WTC11 (cell line): ENCODE measurements at regions not wholly inside any gene's neighbourhood (a gene's known extent, or its start where the extent isn't known, plus 50 kb on each side); places are given as distances from the start of the nearest gene placed in this dataset.

ENCODE experiments used
- ATAC-seq: fragments of 200-7000 bp; cut with Tn5 transposase; 2 replicates; pipeline ENCODE4 v1.10.0; 2021; ENCODE audit warnings: mild to moderate bottlenecking, moderate library complexity
- CTCF ChIA-PET: fragments of 300-600 bp; sonication (Branson Sonifier 250); formaldehyde crosslinking; loops from one replicate; lab custom pipeline; 2021; ENCODE audit warnings: antibody characterized with exemption; lab: Charles Lee
- POLR2A ChIA-PET: fragments of 350-600 bp; sonication (Branson Sonifier 250); formaldehyde crosslinking; loops from one replicate; lab custom pipeline; 2021; ENCODE audit warnings: antibody characterized with exemption; lab: Charles Lee
- DNase-seq: peaks from one replicate; pipeline ENCODE4 v3.0.0; 2021; ENCODE audit warnings: low spot score
- H3K27ac Mint-ChIP-seq: 2 replicates; pipeline ENCODE4 v1.8.0; 2021; ENCODE audit warnings: mixed read lengths
- H3K27me3 Mint-ChIP-seq: 2 replicates; pipeline ENCODE4 v1.8.0; 2021; ENCODE audit warnings: low read depth, mild to moderate bottlenecking, moderate library complexity, mixed read lengths
- H3K36me3 Mint-ChIP-seq: 2 replicates; pipeline ENCODE4 v1.8.0; 2021; ENCODE audit warnings: mixed read lengths
- H3K4me1 Mint-ChIP-seq: 2 replicates; pipeline ENCODE4 v1.8.0; 2022; ENCODE audit warnings: mixed read lengths
- H3K4me3 Mint-ChIP-seq: 2 replicates; pipeline ENCODE4 v1.8.0; 2021; ENCODE audit warnings: mild to moderate bottlenecking, moderate library complexity, mixed read lengths
- H3K9me3 Mint-ChIP-seq: 2 replicates; pipeline ENCODE4 v1.8.0; 2021; ENCODE audit warnings: mixed read lengths
- CREM ChIP-seq: sonication (generic); formaldehyde crosslinking; IDR thresholded peaks from 2 replicates; pipeline ENCODE4 v1.8.1; 2022; ENCODE audit warnings: mild to moderate bottlenecking, missing genetic modification reagents, moderate library complexity
- ESRRA ChIP-seq: sonication (generic); formaldehyde crosslinking; IDR thresholded peaks from 2 replicates; pipeline ENCODE4 v1.8.1; 2022; ENCODE audit warnings: mild to moderate bottlenecking, missing genetic modification reagents, borderline replicate concordance
- FOXP1 ChIP-seq: sonication (generic); formaldehyde crosslinking; IDR thresholded peaks from 2 replicates; pipeline ENCODE4 v1.8.0; 2022; ENCODE audit warnings: missing genetic modification reagents, mild to moderate bottlenecking, moderate library complexity, borderline replicate concordance
- HMGA2 ChIP-seq: fragments of 250-450 bp; sonication (Bioruptor Pico); IDR thresholded peaks from 2 replicates; pipeline ENCODE4 v1.4.0; 2021; ENCODE audit warnings: mild to moderate bottlenecking, moderate library complexity
- IRF2 ChIP-seq: sonication (generic); formaldehyde crosslinking; IDR thresholded peaks from 2 replicates; pipeline ENCODE4 v1.8.0; 2022; ENCODE audit warnings: low read depth, missing genetic modification reagents, borderline replicate concordance
- NFYB ChIP-seq: sonication (generic); formaldehyde crosslinking; conservative IDR thresholded peaks from 2 replicates; pipeline ENCODE4 v1.8.0; 2022; ENCODE audit warnings: low read depth, missing genetic modification reagents
- NR2C2 ChIP-seq: sonication (generic); formaldehyde crosslinking; IDR thresholded peaks from 2 replicates; pipeline ENCODE4 v1.8.0; 2022; ENCODE audit warnings: mild to moderate bottlenecking, missing genetic modification reagents
- OVOL2 ChIP-seq: fragments of 250-450 bp; sonication (Bioruptor Pico); IDR thresholded peaks from 2 replicates; pipeline ENCODE4 v1.9.0; 2021; ENCODE audit warnings: mild to moderate bottlenecking, borderline replicate concordance
- TP53 ChIP-seq: sonication (generic); formaldehyde crosslinking; IDR thresholded peaks from 2 replicates; pipeline ENCODE4 v1.8.1; 2023; ENCODE audit warnings: mild to moderate bottlenecking, missing genetic modification reagents
- TF ChIP-seq, protein P1 (sequence below): sonication (generic); formaldehyde crosslinking; IDR thresholded peaks from 2 replicates; pipeline ENCODE4 v1.8.1; 2023; ENCODE audit warnings: mild to moderate bottlenecking, missing genetic modification reagents
- TF ChIP-seq, protein P2 (sequence below): sonication (generic); formaldehyde crosslinking; IDR thresholded peaks from 2 replicates; pipeline ENCODE4 v1.8.1; 2023; ENCODE audit warnings: mild to moderate bottlenecking, missing genetic modification reagents, borderline replicate concordance
- TF ChIP-seq, protein P3 (sequence below): sonication (generic); formaldehyde crosslinking; IDR thresholded peaks from 2 replicates; pipeline ENCODE4 v1.8.0; 2022; ENCODE audit warnings: missing genetic modification reagents
- TF ChIP-seq, protein P4 (sequence below): sonication (generic); formaldehyde crosslinking; IDR thresholded peaks from 2 replicates; pipeline ENCODE4 v1.8.0; 2022; ENCODE audit warnings: mild to moderate bottlenecking, missing genetic modification reagents
- TF ChIP-seq, protein P5 (sequence below): sonication (generic); formaldehyde crosslinking; IDR thresholded peaks from 2 replicates; pipeline ENCODE4 v1.8.0; 2022; ENCODE audit warnings: mild to moderate bottlenecking, missing genetic modification reagents
- TF ChIP-seq, protein P6 (sequence below): sonication (generic); formaldehyde crosslinking; IDR thresholded peaks from 2 replicates; pipeline ENCODE4 v1.8.1; 2023; ENCODE audit warnings: mild to moderate bottlenecking, moderate library complexity, missing genetic modification reagents
- TF ChIP-seq, protein P7 (sequence below): sonication (generic); formaldehyde crosslinking; IDR thresholded peaks from 2 replicates; pipeline ENCODE4 v1.8.1; 2022; ENCODE audit warnings: mild to moderate bottlenecking, missing genetic modification reagents, moderate library complexity, borderline replicate concordance
- TF ChIP-seq, protein P8 (sequence below): sonication (generic); formaldehyde crosslinking; conservative IDR thresholded peaks from 2 replicates; pipeline ENCODE4 v1.8.1; 2022; ENCODE audit warnings: mild to moderate bottlenecking, missing genetic modification reagents

DNA sequence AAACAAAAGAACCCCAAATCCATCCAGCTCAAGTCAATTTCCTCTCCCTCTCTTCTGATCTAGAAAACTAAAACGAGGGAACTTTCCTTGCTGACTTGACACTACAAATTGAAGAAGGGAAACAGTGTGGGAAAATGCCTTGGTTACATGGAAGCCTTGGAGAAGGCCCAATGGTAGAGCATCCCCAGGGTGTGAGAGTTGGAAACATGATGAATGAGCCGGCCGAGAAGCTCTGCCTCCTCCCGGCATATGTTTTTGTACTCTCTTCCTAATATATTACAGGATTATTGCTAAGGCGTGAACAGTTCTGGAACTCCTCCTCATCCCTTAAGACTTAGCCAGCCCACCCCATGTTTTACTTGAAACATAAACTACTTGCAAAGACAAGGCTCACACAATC lies 618.2 kb upstream of the MGMT start (continued):
- TF ChIP-seq TP53 (CRISPR knock-in tag), result no peak
- no peak for TF ChIP-seq OVOL2 (CRISPR knock-in tag)
- TF ChIP-seq, protein P1, sequence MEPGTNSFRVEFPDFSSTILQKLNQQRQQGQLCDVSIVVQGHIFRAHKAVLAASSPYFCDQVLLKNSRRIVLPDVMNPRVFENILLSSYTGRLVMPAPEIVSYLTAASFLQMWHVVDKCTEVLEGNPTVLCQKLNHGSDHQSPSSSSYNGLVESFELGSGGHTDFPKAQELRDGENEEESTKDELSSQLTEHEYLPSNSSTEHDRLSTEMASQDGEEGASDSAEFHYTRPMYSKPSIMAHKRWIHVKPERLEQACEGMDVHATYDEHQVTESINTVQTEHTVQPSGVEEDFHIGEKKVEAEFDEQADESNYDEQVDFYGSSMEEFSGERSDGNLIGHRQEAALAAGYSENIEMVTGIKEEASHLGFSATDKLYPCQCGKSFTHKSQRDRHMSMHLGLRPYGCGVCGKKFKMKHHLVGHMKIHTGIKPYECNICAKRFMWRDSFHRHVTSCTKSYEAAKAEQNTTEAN, result no peak
- TF ChIP-seq CREM (CRISPR knock-in tag), result no peak
- TF ChIP-seq, protein P2, sequence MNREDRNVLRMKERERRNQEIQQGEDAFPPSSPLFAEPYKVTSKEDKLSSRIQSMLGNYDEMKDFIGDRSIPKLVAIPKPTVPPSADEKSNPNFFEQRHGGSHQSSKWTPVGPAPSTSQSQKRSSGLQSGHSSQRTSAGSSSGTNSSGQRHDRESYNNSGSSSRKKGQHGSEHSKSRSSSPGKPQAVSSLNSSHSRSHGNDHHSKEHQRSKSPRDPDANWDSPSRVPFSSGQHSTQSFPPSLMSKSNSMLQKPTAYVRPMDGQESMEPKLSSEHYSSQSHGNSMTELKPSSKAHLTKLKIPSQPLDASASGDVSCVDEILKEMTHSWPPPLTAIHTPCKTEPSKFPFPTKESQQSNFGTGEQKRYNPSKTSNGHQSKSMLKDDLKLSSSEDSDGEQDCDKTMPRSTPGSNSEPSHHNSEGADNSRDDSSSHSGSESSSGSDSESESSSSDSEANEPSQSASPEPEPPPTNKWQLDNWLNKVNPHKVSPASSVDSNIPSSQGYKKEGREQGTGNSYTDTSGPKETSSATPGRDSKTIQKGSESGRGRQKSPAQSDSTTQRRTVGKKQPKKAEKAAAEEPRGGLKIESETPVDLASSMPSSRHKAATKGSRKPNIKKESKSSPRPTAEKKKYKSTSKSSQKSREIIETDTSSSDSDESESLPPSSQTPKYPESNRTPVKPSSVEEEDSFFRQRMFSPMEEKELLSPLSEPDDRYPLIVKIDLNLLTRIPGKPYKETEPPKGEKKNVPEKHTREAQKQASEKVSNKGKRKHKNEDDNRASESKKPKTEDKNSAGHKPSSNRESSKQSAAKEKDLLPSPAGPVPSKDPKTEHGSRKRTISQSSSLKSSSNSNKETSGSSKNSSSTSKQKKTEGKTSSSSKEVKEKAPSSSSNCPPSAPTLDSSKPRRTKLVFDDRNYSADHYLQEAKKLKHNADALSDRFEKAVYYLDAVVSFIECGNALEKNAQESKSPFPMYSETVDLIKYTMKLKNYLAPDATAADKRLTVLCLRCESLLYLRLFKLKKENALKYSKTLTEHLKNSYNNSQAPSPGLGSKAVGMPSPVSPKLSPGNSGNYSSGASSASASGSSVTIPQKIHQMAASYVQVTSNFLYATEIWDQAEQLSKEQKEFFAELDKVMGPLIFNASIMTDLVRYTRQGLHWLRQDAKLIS, result no peak
- TF ChIP-seq, protein P3, sequence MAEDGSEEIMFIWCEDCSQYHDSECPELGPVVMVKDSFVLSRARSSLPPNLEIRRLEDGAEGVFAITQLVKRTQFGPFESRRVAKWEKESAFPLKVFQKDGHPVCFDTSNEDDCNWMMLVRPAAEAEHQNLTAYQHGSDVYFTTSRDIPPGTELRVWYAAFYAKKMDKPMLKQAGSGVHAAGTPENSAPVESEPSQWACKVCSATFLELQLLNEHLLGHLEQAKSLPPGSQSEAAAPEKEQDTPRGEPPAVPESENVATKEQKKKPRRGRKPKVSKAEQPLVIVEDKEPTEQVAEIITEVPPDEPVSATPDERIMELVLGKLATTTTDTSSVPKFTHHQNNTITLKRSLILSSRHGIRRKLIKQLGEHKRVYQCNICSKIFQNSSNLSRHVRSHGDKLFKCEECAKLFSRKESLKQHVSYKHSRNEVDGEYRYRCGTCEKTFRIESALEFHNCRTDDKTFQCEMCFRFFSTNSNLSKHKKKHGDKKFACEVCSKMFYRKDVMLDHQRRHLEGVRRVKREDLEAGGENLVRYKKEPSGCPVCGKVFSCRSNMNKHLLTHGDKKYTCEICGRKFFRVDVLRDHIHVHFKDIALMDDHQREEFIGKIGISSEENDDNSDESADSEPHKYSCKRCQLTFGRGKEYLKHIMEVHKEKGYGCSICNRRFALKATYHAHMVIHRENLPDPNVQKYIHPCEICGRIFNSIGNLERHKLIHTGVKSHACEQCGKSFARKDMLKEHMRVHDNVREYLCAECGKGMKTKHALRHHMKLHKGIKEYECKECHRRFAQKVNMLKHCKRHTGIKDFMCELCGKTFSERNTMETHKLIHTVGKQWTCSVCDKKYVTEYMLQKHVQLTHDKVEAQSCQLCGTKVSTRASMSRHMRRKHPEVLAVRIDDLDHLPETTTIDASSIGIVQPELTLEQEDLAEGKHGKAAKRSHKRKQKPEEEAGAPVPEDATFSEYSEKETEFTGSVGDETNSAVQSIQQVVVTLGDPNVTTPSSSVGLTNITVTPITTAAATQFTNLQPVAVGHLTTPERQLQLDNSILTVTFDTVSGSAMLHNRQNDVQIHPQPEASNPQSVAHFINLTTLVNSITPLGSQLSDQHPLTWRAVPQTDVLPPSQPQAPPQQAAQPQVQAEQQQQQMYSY (CRISPR knock-in tag), result no peak

DNA sequence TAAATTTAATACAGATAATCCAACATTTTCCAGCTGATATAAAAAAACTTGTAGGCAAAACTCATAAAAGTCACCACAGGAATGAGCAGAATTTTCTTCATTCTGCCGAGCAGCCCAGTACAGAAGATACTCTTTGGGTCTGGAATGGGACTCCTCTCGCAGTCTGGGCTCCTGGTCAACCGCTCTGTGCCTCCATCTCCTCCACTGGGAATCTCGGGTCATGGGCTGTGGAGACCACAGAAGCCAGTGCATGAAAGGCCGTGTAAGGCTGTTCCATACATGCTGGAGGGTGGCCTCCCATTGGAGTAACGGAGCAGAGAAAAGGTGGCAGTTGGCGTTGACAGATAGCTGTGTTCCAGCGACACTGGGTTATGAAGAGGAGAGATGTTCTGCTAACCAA lies 616.4 kb upstream of the MGMT start:
- Mint-ChIP-seq H3K4me1 (peaks cover 12% of the 10 kb centered on the region), H3K27ac (no peak overlapping the region), H3K4me3 (no peak overlapping the region), H3K27me3 (no peaks in the 10 kb centered on the region), H3K36me3 (no peaks in the 10 kb centered on the region), H3K9me3 (no peaks in the 10 kb centered on the region)
- DNase-seq (no peak), ATAC-seq (no peak)
- POLR2A ChIA-PET, result no interaction called here
- CTCF ChIA-PET, result no interaction called here
- TF ChIP-seq NR2C2 (CRISPR knock-in tag), result no peak
- TF ChIP-seq, protein P4, sequence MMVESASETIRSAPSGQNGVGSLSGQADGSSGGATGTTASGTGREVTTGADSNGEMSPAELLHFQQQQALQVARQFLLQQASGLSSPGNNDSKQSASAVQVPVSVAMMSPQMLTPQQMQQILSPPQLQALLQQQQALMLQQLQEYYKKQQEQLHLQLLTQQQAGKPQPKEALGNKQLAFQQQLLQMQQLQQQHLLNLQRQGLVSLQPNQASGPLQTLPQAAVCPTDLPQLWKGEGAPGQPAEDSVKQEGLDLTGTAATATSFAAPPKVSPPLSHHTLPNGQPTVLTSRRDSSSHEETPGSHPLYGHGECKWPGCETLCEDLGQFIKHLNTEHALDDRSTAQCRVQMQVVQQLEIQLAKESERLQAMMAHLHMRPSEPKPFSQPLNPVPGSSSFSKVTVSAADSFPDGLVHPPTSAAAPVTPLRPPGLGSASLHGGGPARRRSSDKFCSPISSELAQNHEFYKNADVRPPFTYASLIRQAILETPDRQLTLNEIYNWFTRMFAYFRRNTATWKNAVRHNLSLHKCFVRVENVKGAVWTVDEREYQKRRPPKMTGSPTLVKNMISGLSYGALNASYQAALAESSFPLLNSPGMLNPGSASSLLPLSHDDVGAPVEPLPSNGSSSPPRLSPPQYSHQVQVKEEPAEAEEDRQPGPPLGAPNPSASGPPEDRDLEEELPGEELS (CRISPR knock-in tag), result no peak
- TF ChIP-seq, protein P5, sequence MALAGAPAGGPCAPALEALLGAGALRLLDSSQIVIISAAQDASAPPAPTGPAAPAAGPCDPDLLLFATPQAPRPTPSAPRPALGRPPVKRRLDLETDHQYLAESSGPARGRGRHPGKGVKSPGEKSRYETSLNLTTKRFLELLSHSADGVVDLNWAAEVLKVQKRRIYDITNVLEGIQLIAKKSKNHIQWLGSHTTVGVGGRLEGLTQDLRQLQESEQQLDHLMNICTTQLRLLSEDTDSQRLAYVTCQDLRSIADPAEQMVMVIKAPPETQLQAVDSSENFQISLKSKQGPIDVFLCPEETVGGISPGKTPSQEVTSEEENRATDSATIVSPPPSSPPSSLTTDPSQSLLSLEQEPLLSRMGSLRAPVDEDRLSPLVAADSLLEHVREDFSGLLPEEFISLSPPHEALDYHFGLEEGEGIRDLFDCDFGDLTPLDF, result no peak
- no peak for TF ChIP-seq ESRRA (CRISPR knock-in tag)

DNA sequence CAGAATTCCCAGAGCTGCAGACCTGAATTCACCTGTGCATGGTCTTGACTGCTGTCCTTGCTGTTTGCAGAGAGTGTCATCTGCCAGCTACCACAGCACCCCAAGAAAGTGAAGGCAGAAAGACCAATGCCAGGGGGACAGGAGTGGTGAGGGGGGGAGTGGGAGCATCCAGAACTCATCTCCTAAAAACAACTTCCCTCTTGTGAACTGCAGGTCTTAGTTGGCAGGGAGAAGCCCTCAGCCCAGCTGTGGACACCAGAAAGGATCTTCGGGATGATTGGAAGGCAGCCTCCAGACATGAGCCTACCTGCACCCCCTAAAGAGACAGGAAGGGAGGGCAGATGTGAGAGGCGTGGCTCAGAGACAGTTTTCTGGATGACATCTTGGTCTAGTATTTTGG lies 615.8 kb upstream of the MGMT start:
- H3K4me1 Mint-ChIP-seq, result peaks cover 12% of the 10 kb centered on the region
- no peak overlapping the region for H3K4me3 Mint-ChIP-seq
- ChIA-PET CTCF (no interaction called here), POLR2A (no interaction called here)
- no peaks in the 10 kb centered on the region for H3K27me3 Mint-ChIP-seq
- no peak overlapping the region for H3K27ac Mint-ChIP-seq
- DNase-seq (no peak), ATAC-seq (no peak)
- no peaks in the 10 kb centered on the region for H3K9me3 Mint-ChIP-seq
- H3K36me3 Mint-ChIP-seq, result no peaks in the 10 kb centered on the region
- TF ChIP-seq, protein P5, result no peak
- no peak for TF ChIP-seq HMGA2
- TF ChIP-seq IRF2 (CRISPR knock-in tag), result no peak
- TF ChIP-seq, protein P6, sequence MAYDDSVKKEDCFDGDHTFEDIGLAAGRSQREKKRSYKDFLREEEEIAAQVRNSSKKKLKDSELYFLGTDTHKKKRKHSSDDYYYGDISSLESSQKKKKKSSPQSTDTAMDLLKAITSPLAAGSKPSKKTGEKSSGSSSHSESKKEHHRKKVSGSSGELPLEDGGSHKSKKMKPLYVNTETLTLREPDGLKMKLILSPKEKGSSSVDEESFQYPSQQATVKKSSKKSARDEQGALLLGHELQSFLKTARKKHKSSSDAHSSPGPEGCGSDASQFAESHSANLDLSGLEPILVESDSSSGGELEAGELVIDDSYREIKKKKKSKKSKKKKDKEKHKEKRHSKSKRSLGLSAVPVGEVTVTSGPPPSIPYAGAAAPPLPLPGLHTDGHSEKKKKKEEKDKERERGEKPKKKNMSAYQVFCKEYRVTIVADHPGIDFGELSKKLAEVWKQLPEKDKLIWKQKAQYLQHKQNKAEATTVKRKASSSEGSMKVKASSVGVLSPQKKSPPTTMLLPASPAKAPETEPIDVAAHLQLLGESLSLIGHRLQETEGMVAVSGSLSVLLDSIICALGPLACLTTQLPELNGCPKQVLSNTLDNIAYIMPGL, result no peak
- TF ChIP-seq FOXP1 (CRISPR knock-in tag), result no peak
- TF ChIP-seq, protein P7, sequence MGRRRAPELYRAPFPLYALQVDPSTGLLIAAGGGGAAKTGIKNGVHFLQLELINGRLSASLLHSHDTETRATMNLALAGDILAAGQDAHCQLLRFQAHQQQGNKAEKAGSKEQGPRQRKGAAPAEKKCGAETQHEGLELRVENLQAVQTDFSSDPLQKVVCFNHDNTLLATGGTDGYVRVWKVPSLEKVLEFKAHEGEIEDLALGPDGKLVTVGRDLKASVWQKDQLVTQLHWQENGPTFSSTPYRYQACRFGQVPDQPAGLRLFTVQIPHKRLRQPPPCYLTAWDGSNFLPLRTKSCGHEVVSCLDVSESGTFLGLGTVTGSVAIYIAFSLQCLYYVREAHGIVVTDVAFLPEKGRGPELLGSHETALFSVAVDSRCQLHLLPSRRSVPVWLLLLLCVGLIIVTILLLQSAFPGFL (CRISPR knock-in tag), result no peak
- TF ChIP-seq, protein P8, sequence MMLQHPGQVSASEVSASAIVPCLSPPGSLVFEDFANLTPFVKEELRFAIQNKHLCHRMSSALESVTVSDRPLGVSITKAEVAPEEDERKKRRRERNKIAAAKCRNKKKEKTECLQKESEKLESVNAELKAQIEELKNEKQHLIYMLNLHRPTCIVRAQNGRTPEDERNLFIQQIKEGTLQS, result no peak
- no peak for TF ChIP-seq NFYB
